Endothelial cell of umbilical vein (primary cell): ENCODE measurements at regions not wholly inside any gene's neighbourhood (a gene's known extent, or its start where the extent isn't known, plus 50 kb on each side); places are given as distances from the start of the nearest gene placed in this dataset.

ENCODE experiments used
- BruUV-seq: library from RNA; stranded (reverse); fragments of 400-500 nt; replicated peaks from 2 replicates; lab custom pipeline; 2021; lab: Mats Ljungman, UMichigan
- CTCF ChIA-PET: fragments of 300-600, 350-600 bp; sonication (Branson Sonifier 250); formaldehyde crosslinking; loops from one replicate; lab custom pipeline; 2021; ENCODE audit warnings: antibody characterized with exemption, inconsistent platforms; lab: Charles Lee
- POLR2A ChIA-PET: fragments of 300-600, 350-600 bp; sonication (Branson Sonifier 250); formaldehyde crosslinking; loops from one replicate; lab custom pipeline; 2021; ENCODE audit warnings: antibody characterized with exemption, inconsistent platforms; lab: Charles Lee
- DNase-seq: peaks from one replicate; pipeline ENCODE4 v3.0.0-alpha.2; 2011; ENCODE audit warnings: low read depth, low spot score
- FAIRE-seq: peaks from 2 replicates; lab custom pipeline; 2011; peaks lifted over from hg19 to GRCh38; lab: Jason Lieb, UNC
- H2AFZ ChIP-seq: 2 replicates; pipeline ENCODE4 v1.6.0; 2012; ENCODE audit warnings: low read depth, low read length, control low read depth, inconsistent platforms
- H3K27ac ChIP-seq: 2 replicates; pipeline ENCODE4 v1.5.1; 2011; ENCODE audit warnings: low read depth, mild to moderate bottlenecking, control low read depth, low read length, moderate library complexity; ENCODE audit not compliant: insufficient read depth
- H3K27me3 ChIP-seq, 2 experiments: 2 replicates each; pipeline versions ENCODE4 v1.6.0 to v1.6.1; 2011; ENCODE audit warnings: low read length in 2 of 2, mixed read lengths in 1 of 2; ENCODE audit not compliant: control insufficient read depth in 2 of 2, insufficient read depth in 2 of 2
- H3K36me3 ChIP-seq, 2 experiments: 2 replicates in 1 of 2; 3 replicates in 1 of 2; pipeline ENCODE4 v1.5.1; 2011; ENCODE audit warnings: low read length in 2 of 2, mild to moderate bottlenecking in 1 of 2, moderate library complexity in 1 of 2; ENCODE audit not compliant: control insufficient read depth in 2 of 2, insufficient read depth in 2 of 2; ENCODE audit errors: extremely low read depth in 1 of 2
- H3K4me1 ChIP-seq: 3 replicates; pipeline ENCODE4 v1.5.1; 2011; ENCODE audit warnings: mild to moderate bottlenecking, low read length; ENCODE audit not compliant: control insufficient read depth, insufficient read depth; ENCODE audit errors: extremely low read depth
- H3K4me2 ChIP-seq: 2 replicates; pipeline ENCODE4 v1.6.1; 2011; ENCODE audit warnings: low read length, control low read depth, mixed read lengths; ENCODE audit not compliant: insufficient read depth
- H3K4me3 ChIP-seq, 3 experiments: fragments of 200-600 bp in 1 of 3; sonication (generic), shearing (Covaris generic) in 1 of 3; replicated peaks in 1 of 3; 2 replicates each; pipeline ENCODE4 v1.5.1; 2011 to 2016; ENCODE audit warnings: control low read depth in 3 of 3, low read length in 3 of 3, mild to moderate bottlenecking in 2 of 3, inconsistent platforms in 1 of 3, low read depth in 1 of 3, moderate library complexity in 1 of 3; ENCODE audit not compliant: insufficient read depth in 1 of 3
- H3K79me2 ChIP-seq: 2 replicates; pipeline ENCODE4 v1.6.0; 2012; ENCODE audit warnings: low read length, inconsistent platforms; ENCODE audit not compliant: control insufficient read depth, insufficient read depth
- H3K9ac ChIP-seq: replicated peaks from 2 replicates; pipeline ENCODE3; 2011; ENCODE audit warnings: low read length, control low read depth; ENCODE audit not compliant: insufficient read depth; ENCODE audit errors: extremely low read depth
- H3K9me1 ChIP-seq: replicated peaks from 3 replicates; pipeline ENCODE4 v1.6.0; 2011; ENCODE audit warnings: mild to moderate bottlenecking, low read length; ENCODE audit not compliant: control insufficient read depth, insufficient read depth; ENCODE audit errors: extremely low read depth
- H3K9me3 ChIP-seq: replicated peaks from 2 replicates; pipeline ENCODE4 v1.5.1; 2012; ENCODE audit warnings: low read length, inconsistent platforms; ENCODE audit not compliant: control insufficient read depth, insufficient read depth
- H4K20me1 ChIP-seq: replicated peaks from 2 replicates; pipeline ENCODE3; 2011; ENCODE audit warnings: mild to moderate bottlenecking, low read length; ENCODE audit not compliant: control insufficient read depth, insufficient read depth; ENCODE audit errors: extremely low read depth
- CTCF ChIP-seq, 2 donors: IDR thresholded peaks; 1 replicate in 1 of 2; 2 replicates in 1 of 2; pipeline ENCODE4 v1.5.1; 2011; ENCODE audit warnings: low read length in 2 of 2, mild to moderate bottlenecking in 2 of 2, moderate library complexity in 2 of 2, control low read depth in 1 of 2, inconsistent platforms in 1 of 2, low read depth in 1 of 2; ENCODE audit not compliant: insufficient read depth in 1 of 2; ENCODE audit errors: extremely low read depth in 1 of 2
- EZH2 ChIP-seq: IDR thresholded peaks from 2 replicates; pipeline ENCODE4 v1.6.1; 2012; ENCODE audit warnings: borderline replicate concordance, low read depth, mild to moderate bottlenecking, moderate library complexity, low read length, inconsistent platforms; ENCODE audit not compliant: severe bottlenecking
- FOS ChIP-seq: IDR thresholded peaks from 2 replicates; pipeline ENCODE4 v1.6.1; 2011; ENCODE audit warnings: mild to moderate bottlenecking, low read length, moderate library complexity, borderline replicate concordance; ENCODE audit not compliant: insufficient read depth
- GATA2 ChIP-seq: IDR thresholded peaks from 2 replicates; pipeline ENCODE4 v1.7.0; 2011; ENCODE audit warnings: low read depth, mild to moderate bottlenecking, moderate library complexity, mixed read lengths, low read length; ENCODE audit not compliant: insufficient read length, insufficient read depth
- JUN ChIP-seq: IDR thresholded peaks from 2 replicates; pipeline ENCODE4 v1.6.1; 2011; ENCODE audit warnings: borderline replicate concordance, low read depth; ENCODE audit not compliant: insufficient read length, insufficient read depth
- MAX ChIP-seq: IDR thresholded peaks from 2 replicates; pipeline ENCODE4 v1.6.1; 2011; ENCODE audit not compliant: insufficient read depth, insufficient read length
- MYC ChIP-seq: IDR thresholded peaks from one replicate; pipeline ENCODE4 v1.6.1; 2011; ENCODE audit warnings: mild to moderate bottlenecking, low read depth, low read length
- POLR2A ChIP-seq: IDR thresholded peaks from 2 replicates; pipeline ENCODE4 v1.6.1; 2012; ENCODE audit warnings: low read depth, mild to moderate bottlenecking, control low read depth, low read length
- POLR2AphosphoS5 ChIP-seq: IDR thresholded peaks from 2 replicates; pipeline ENCODE4 v1.6.1; 2012; ENCODE audit warnings: low read depth, mild to moderate bottlenecking, control low read depth, low read length, moderate library complexity; ENCODE audit not compliant: insufficient read depth
- dilution Hi-C: fragments of 300-500 bp; cut with MboI; formaldehyde crosslinking; loops from one replicate; pipeline ENCODE4 v1.15.0; 2019; ENCODE audit warnings: low sequenced_read_pairs; ENCODE audit not compliant: extremely low pct_ligation_motif_present
- intact Hi-C: fragments of 100-400 bp; cut with micrococcal nuclease; formaldehyde crosslinking; loops from one replicate; pipeline ENCODE4 v1.10.0; 2022

- Histone ChIP-seq H3K79me2 (no peaks in the 10 kb centered on the region), H3K36me3 (no peaks in the 10 kb centered on the region), H3K9me3 (no peaks in the 10 kb centered on the region), H3K27me3 (peaks cover 3 to 5% of the 10 kb centered on the region in 2 experiments), H3K9ac (no peak overlapping the region), H3K27ac (no peak overlapping the region), H3K9me1 (no peaks in the 10 kb centered on the region), H4K20me1 (no peaks in the 10 kb centered on the region), H2AFZ (no peak overlapping the region), H3K4me1 (no peaks in the 10 kb centered on the region), H3K4me2 (no peak overlapping the region), H3K4me3 (no peak overlapping the region)
- FAIRE-seq (no peak), DNase-seq (no peak)
- intact Hi-C loops, result no loop called here
- POLR2A ChIA-PET, result no interaction called here
- no TSS peak for BruUV-seq
- dilution Hi-C loops, result no loop called here
- TF ChIP-seq MYC (no peak), GATA2 (no peak), POLR2AphosphoS5 (no peak), CTCF (IDR thresholded peaks at IDR 0.05; ENCODE audit: extremely low read depth in 1 of 2, insufficient read depth in 1 of 2, low read depth in 1 of 2, low read length in 2 of 2) (no peak), MAX (no peak), EZH2 (no peak), POLR2A (no peak), JUN (no peak), FOS (no peak)
- CTCF ChIA-PET, result interaction anchor here (1.7 kb wide), 1 partner anchor 500 kb away, joined by 5 read pairs; no protein-coding TSS in a partner anchor
Observed at GRCh38 chr4:176546975-176547374, 227.2 kb downstream of the SPCS3 start.
